Neuronal stem cell (in vitro differentiated cells): ENCODE measurements at regions not wholly inside any gene's neighbourhood (a gene's known extent, or its start where the extent isn't known, plus 50 kb on each side); places are given as distances from the start of the nearest gene placed in this dataset.

Source experiments
- DNase-seq: peaks from one replicate; pipeline ENCODE4 v3.0.0-alpha.2; 2013; ENCODE audit warnings: low spot score
- H2AFZ ChIP-seq: one replicate; pipeline ENCODE4 v1.6.1; 2013; ENCODE audit warnings: mild to moderate bottlenecking, low read length, inconsistent platforms
- H2AK5ac ChIP-seq: 2 replicates; pipeline ENCODE4 v1.6.1; 2013; ENCODE audit warnings: low read depth, mild to moderate bottlenecking, inconsistent platforms, low read length, moderate library complexity, mixed read lengths
- H2BK120ac ChIP-seq: 2 replicates; pipeline ENCODE4 v1.6.1; 2013; ENCODE audit warnings: low read depth, mild to moderate bottlenecking, inconsistent platforms, low read length, moderate library complexity, mixed read lengths
- H2BK12ac ChIP-seq: one replicate; pipeline ENCODE4 v1.6.1; 2013; ENCODE audit warnings: low read length, inconsistent platforms
- H2BK15ac ChIP-seq: 2 replicates; pipeline ENCODE4 v1.6.1; 2013; ENCODE audit warnings: mild to moderate bottlenecking, low read length, inconsistent platforms, mixed read lengths
- H2BK5ac ChIP-seq: one replicate; pipeline ENCODE4 v1.6.1; 2013; ENCODE audit warnings: inconsistent platforms, mild to moderate bottlenecking, low read length, moderate library complexity
- H3K14ac ChIP-seq: one replicate; pipeline ENCODE4 v1.6.1; 2013; ENCODE audit warnings: low read length, inconsistent platforms
- H3K18ac ChIP-seq: 2 replicates; pipeline ENCODE4 v1.6.1; 2013; ENCODE audit warnings: low read length, inconsistent platforms
- H3K23ac ChIP-seq: 2 replicates; pipeline ENCODE4 v1.6.1; 2013; ENCODE audit warnings: low read depth, mild to moderate bottlenecking, mixed read lengths, low read length, inconsistent platforms; ENCODE audit not compliant: poor library complexity
- H3K27ac ChIP-seq: replicated peaks from 3 replicates; pipeline ENCODE4 v1.5.1; 2013; ENCODE audit warnings: low read length, inconsistent platforms
- H3K27me3 ChIP-seq, 3 experiments: 2 replicates each; pipeline ENCODE4 v1.6.1; 2013; ENCODE audit warnings: low read length in 3 of 3, mild to moderate bottlenecking in 2 of 3, inconsistent platforms in 1 of 3, low read depth in 1 of 3, mixed read lengths in 1 of 3, moderate library complexity in 1 of 3; ENCODE audit not compliant: control insufficient read depth in 3 of 3, insufficient read depth in 3 of 3
- H3K36me3 ChIP-seq, 2 donors: replicated peaks in 1 of 2; 2 replicates each; pipeline ENCODE4 v1.6.1; 2013; ENCODE audit warnings: low read length in 2 of 2; ENCODE audit not compliant: control insufficient read depth in 2 of 2, insufficient read depth in 2 of 2
- H3K4ac ChIP-seq: 2 replicates; pipeline ENCODE4 v1.6.1; 2013; ENCODE audit warnings: inconsistent platforms, mild to moderate bottlenecking, low read length, moderate library complexity
- H3K4me1 ChIP-seq, 2 donors: 1 replicate in 1 of 2; 2 replicates in 1 of 2; pipeline ENCODE4 v1.6.1; 2013; ENCODE audit warnings: low read length in 2 of 2, low read depth in 1 of 2; ENCODE audit not compliant: control insufficient read depth in 2 of 2, insufficient read depth in 1 of 2
- H3K4me2 ChIP-seq: one replicate; pipeline ENCODE4 v1.6.1; 2013; ENCODE audit warnings: mild to moderate bottlenecking, low read length, inconsistent platforms; ENCODE audit not compliant: insufficient read depth, poor library complexity, severe bottlenecking
- H3K4me3 ChIP-seq, 2 donors: 2 replicates each; pipeline ENCODE4 v1.5.1; 2013; ENCODE audit warnings: low read length in 2 of 2, mild to moderate bottlenecking in 2 of 2, inconsistent platforms in 1 of 2, moderate library complexity in 1 of 2
- H3K79me1 ChIP-seq: one replicate; pipeline ENCODE4 v1.6.1; 2013; ENCODE audit warnings: low read depth, mild to moderate bottlenecking, inconsistent platforms, low read length, moderate library complexity
- H3K9ac ChIP-seq: one replicate; pipeline ENCODE4 v1.6.1; 2013; ENCODE audit warnings: mild to moderate bottlenecking, low read depth, low read length, inconsistent platforms; ENCODE audit not compliant: poor library complexity
- H3K9me3 ChIP-seq, 2 donors: replicated peaks in 1 of 2; 2 replicates each; pipeline versions ENCODE3 to v1.6.1; 2013; ENCODE audit warnings: low read length in 2 of 2, mild to moderate bottlenecking in 2 of 2, inconsistent platforms in 1 of 2, low read depth in 1 of 2, mixed read lengths in 1 of 2, moderate library complexity in 1 of 2; ENCODE audit not compliant: control insufficient read depth in 2 of 2, insufficient read depth in 1 of 2
- H4K8ac ChIP-seq: one replicate; pipeline ENCODE4 v1.6.1; 2013; ENCODE audit warnings: low read depth, mild to moderate bottlenecking, inconsistent platforms, low read length, moderate library complexity
- H4K91ac ChIP-seq: one replicate; pipeline ENCODE4 v1.6.1; 2013; ENCODE audit warnings: low read length, low read depth, mild to moderate bottlenecking, inconsistent platforms; ENCODE audit not compliant: poor library complexity
- WGBS, 2 donors: extraction: QIAGEN DNeasy Blood & Tissue Kit; methylation state at CpG; one replicate each; pipeline ENCODE4 v1.1.7; 2013; ENCODE audit warnings: missing lambda C conversion rate in 2 of 2, mixed read lengths in 1 of 2; ENCODE audit not compliant: insufficient read length in 2 of 2, insufficient replicate concordance in 1 of 2; ENCODE audit errors: extremely low coverage in 2 of 2; 5-methylcytosine and 5-hydroxymethylcytosine counted together

GRCh38 chr7:46291601-46292150, 370.6 kb upstream of the IGFBP3 start:
- Histone ChIP-seq H2BK12ac (no peak overlapping the region), H2BK15ac (no peak overlapping the region), H2AFZ (peak overlapping the region; percentile 35), H3K36me3 (no peaks in the 10 kb centered on the region), H3K27ac (no peak overlapping the region), H2BK5ac (no peak overlapping the region), H4K8ac (no peak overlapping the region), H3K4me2 (no peak overlapping the region), H3K18ac (no peak overlapping the region), H3K4me1 (peaks cover 0 to 3% of the 10 kb centered on the region in 2 donors), H3K4ac (no peak overlapping the region), H3K9me3 (peaks cover 0 to 3% of the 10 kb centered on the region in 2 donors), H3K23ac (no peak overlapping the region), H3K79me1 (no peaks in the 10 kb centered on the region), H3K27me3 (no peaks in the 10 kb centered on the region), H3K4me3 (no peak overlapping the region), H3K14ac (no peak overlapping the region), H2BK120ac (no peak overlapping the region), H2AK5ac (no peak overlapping the region), H4K91ac (no peak overlapping the region), H3K9ac (no peak overlapping the region)
- DNase-seq, result no peak
- no CpG with 5 or more reads among the region's 4 CpGs for WGBS, 2 donors

DNA sequence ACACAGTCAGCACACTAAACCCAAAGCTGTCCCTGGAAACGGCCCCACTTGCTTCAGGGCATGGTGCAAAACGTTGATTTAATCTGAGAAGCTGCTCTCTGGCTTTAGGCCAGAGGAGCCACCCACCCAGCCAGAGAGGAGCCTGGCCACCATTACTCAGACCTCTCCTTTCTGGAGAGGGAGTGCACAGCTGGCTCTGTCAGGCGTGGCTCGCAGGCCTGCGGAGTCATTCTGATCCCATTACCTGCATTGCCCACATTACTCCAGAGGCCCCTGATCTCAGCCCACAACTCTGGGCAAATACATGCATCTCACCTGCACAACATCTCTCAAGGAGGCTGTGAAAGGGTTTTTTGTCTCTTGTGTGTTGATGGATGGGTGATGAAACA, 370.0 kb upstream of the IGFBP3 start:
- H2BK12ac ChIP-seq, result no peak overlapping the region
- peak overlapping the region; percentile 0 for H3K4ac ChIP-seq
- H3K9ac ChIP-seq, result no peak overlapping the region
- H4K8ac ChIP-seq, result no peak overlapping the region
- H3K36me3 ChIP-seq, result no peaks in the 10 kb centered on the region
- no peak overlapping the region for H2BK15ac ChIP-seq
- WGBS, 2 donors, result no CpG with 5 or more reads among the region's 5 CpGs
- DNase-seq, result no peak
- H3K27me3 ChIP-seq, result no peaks in the 10 kb centered on the region
- H3K4me3 ChIP-seq, result no peak overlapping the region
- H3K9me3 ChIP-seq, result peaks cover 0 to 3% of the 10 kb centered on the region in 2 donors
- H2AK5ac ChIP-seq, result no peak overlapping the region
- peak overlapping the region; percentile 6 for H2AFZ ChIP-seq
- H4K91ac ChIP-seq, result no peak overlapping the region
- no peaks in the 10 kb centered on the region for H3K79me1 ChIP-seq
- no peak overlapping the region for H3K27ac ChIP-seq
- H3K23ac ChIP-seq, result no peak overlapping the region
- H3K14ac ChIP-seq, result no peak overlapping the region
- H2BK5ac ChIP-seq, result no peak overlapping the region
- peak overlapping the region; percentile 38 for H3K18ac ChIP-seq
- no peak overlapping the region for H3K4me2 ChIP-seq
- H2BK120ac ChIP-seq, result no peak overlapping the region
- H3K4me1 ChIP-seq, result peaks cover 0 to 3% of the 10 kb centered on the region in 2 donors

DNA sequence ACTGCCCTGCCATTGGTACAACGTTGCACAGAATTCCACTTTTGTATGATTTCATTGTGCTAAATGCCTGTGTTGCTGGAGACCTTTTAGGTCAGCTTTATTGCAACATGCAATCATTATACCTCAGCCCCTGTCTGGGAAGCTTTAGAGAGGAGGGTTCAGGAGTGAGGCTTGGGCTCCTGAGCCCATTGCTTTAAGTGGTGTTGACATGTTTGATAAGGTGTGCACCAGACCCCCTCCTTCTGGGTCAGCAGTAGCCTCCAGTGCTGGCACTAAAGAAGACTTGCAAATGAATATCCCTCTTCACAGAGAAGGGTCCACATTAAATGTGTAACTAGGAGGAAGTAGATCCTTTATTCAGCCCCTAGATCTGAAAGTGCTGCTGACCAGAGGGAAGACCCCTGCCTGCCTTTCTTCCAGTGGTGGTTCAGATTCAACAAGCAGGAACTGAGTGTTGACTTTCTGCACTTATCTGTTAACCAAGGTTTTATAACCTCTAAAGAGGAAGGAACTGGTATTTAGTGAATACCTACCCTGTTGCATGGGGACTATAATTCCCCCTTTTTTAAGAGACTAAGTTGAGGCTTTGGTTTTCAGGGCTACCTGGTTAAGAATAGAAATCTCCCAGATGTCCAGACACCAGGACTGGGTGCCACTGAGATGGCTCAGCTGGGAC, 369.4 kb upstream of the IGFBP3 start:
- Histone ChIP-seq H3K4me3 (no peak overlapping the region), H2AK5ac (no peak overlapping the region), H2BK5ac (no peak overlapping the region), H2BK120ac (no peak overlapping the region), H3K4ac (no peak overlapping the region), H3K14ac (no peak overlapping the region), H3K79me1 (no peaks in the 10 kb centered on the region), H3K9me3 (peaks cover 0 to 3% of the 10 kb centered on the region in 2 donors), H3K23ac (no peak overlapping the region), H3K36me3 (no peaks in the 10 kb centered on the region), H3K27me3 (no peaks in the 10 kb centered on the region), H4K91ac (no peak overlapping the region), H4K8ac (no peak overlapping the region), H3K4me2 (no peak overlapping the region), H3K4me1 (peaks cover 3 to 5% of the 10 kb centered on the region in 2 donors), H2BK12ac (no peak overlapping the region), H3K9ac (no peak overlapping the region), H2BK15ac (no peak overlapping the region), H3K27ac (no peak overlapping the region), H3K18ac (peak overlapping the region; percentile 38), H2AFZ (peak overlapping the region; percentile 6)
- no CpG with 5 or more reads among the region's 1 CpG for WGBS, 2 donors
- DNase-seq, result no peak

- Histone ChIP-seq H2AFZ (no peak overlapping the region), H2BK15ac (no peak overlapping the region), H2BK120ac (no peak overlapping the region), H2BK5ac (no peak overlapping the region), H2AK5ac (no peak overlapping the region), H3K79me1 (no peaks in the 10 kb centered on the region), H3K14ac (no peak overlapping the region), H3K23ac (no peak overlapping the region), H2BK12ac (no peak overlapping the region), H3K4me1 (peaks cover 12 to 20% of the 10 kb centered on the region in 2 donors), H3K4me3 (no peak overlapping the region), H4K8ac (no peak overlapping the region), H3K9ac (no peak overlapping the region), H3K18ac (no peak overlapping the region), H3K9me3 (no peaks in the 10 kb centered on the region), H3K27me3 (no peaks in the 10 kb centered on the region), H3K4ac (no peak overlapping the region), H3K4me2 (no peak overlapping the region), H4K91ac (no peak overlapping the region), H3K36me3 (no peaks in the 10 kb centered on the region), H3K27ac (no peak overlapping the region)
- no peak for DNase-seq
- WGBS, 2 donors, result no CpG with 5 or more reads among the region's 3 CpGs
Observed at GRCh38 chr7:46288861-46289260, 367.8 kb upstream of the IGFBP3 start.
